ENCODE measurements at regions not wholly inside any gene's neighbourhood (a gene's known extent, or its start where the extent isn't known, plus 50 kb on each side); places are given as distances from the start of the nearest gene placed in this dataset.
"Not testable (repeated sequence)": the region's sequence is repeated elsewhere in the genome, so short reads cannot be mapped to it uniquely, and the experiment has no call there.

DNA sequence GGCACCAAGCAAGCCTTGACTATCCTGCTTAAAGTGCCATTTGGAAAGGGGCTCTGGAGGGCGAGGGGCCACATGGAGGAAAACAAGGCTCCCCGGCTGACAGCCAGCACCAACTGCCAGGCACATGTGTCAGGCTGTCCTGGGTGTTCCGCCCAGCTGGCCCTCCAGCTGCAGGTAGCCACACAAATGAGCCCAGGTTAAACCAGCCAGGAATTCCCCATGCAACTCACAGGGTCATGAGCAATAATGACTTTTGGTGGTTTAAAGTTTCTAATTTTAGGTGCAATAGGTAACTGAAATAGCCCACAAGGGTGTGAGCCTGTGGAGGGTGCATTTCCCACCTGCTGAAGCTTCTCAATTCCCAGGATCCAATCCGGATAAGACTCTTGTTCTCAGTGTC is 58.9 kb upstream of the EEF2KMT start:
- not testable (repeated sequence) for DNase-seq

- not testable (repeated sequence) for DNase-seq
Observed at GRCh38 chr16:5154006-5154405, 56.4 kb upstream of the EEF2KMT start.

- not testable (repeated sequence) for DNase-seq
Observed at GRCh38 chr16:5151409-5151808, 53.8 kb upstream of the EEF2KMT start.

Measured in NCI-H2107 (cell line).